IPS DF 4.7 (cell line): ENCODE measurements at regions not wholly inside any gene's neighbourhood (a gene's known extent, or its start where the extent isn't known, plus 50 kb on each side); places are given as distances from the start of the nearest gene placed in this dataset.
A peak's percentile ranks its signal among the peaks of the same experiment; 100 is the strongest.

ENCODE experiments used
- DNase-seq: peaks from one replicate; pipeline ENCODE4 v3.0.0-alpha.2; 2013; ENCODE audit warnings: low spot score; ENCODE audit errors: extremely low read depth

GRCh38 chr18:29271501-29271900, 1094.6 kb upstream of the CDH2 start:
- no peak for DNase-seq

- DNase-seq: no peak
These were observed 1082.9 kb upstream of the CDH2 start for GRCh38 chr18:29259838-29260237.

- no peak for DNase-seq
These were observed 1077.2 kb upstream of the CDH2 start for GRCh38 chr18:29254123-29254522.

- no peak for DNase-seq
These were observed 1074.8 kb upstream of the CDH2 start for GRCh38 chr18:29251681-29252080.

- DNase-seq: no peak
These were observed 1073.9 kb upstream of the CDH2 start for GRCh38 chr18:29250843-29251242.

- DNase-seq: no peak
These were observed 1073.3 kb upstream of the CDH2 start for GRCh38 chr18:29250259-29250658.

- DNase-seq: no peak
These were observed 1071.9 kb upstream of the CDH2 start for GRCh38 chr18:29248805-29249204.

GRCh38 chr18:29241199-29241598, 1064.3 kb upstream of the CDH2 start:
- no peak for DNase-seq

- DNase-seq: no peak
These were observed 1057.8 kb upstream of the CDH2 start for GRCh38 chr18:29234751-29235150.

- DNase-seq: no peak
These were observed 1049.3 kb upstream of the CDH2 start for GRCh38 chr18:29226213-29226612.

- DNase-seq: no peak
These were observed 1048.4 kb upstream of the CDH2 start for GRCh38 chr18:29225351-29225750.

GRCh38 chr18:29218091-29218490, 1041.2 kb upstream of the CDH2 start:
- DNase-seq: no peak

GRCh38 chr18:29217124-29217915, 1040.4 kb upstream of the CDH2 start:
- DNase-seq: no peak

- DNase-seq: no peak
These were observed 1021.9 kb upstream of the CDH2 start for GRCh38 chr18:29198834-29199233.

- no peak for DNase-seq
These were observed 1019.4 kb upstream of the CDH2 start for GRCh38 chr18:29196307-29196706.

- peak; percentile 9 for DNase-seq
These were observed 1014.3 kb upstream of the CDH2 start for GRCh38 chr18:29191263-29191662.

GRCh38 chr18:29188760-29189159, 1011.8 kb upstream of the CDH2 start:
- DNase-seq: no peak

- DNase-seq: no peak
These were observed 1008.9 kb upstream of the CDH2 start for GRCh38 chr18:29185801-29186200.

- DNase-seq: no peak
These were observed 1007.7 kb upstream of the CDH2 start for GRCh38 chr18:29184654-29185053.

GRCh38 chr18:29181151-29181901, 1004.4 kb upstream of the CDH2 start:
- no peak for DNase-seq

- no peak for DNase-seq
These were observed 999.8 kb upstream of the CDH2 start for GRCh38 chr18:29176681-29177080.

- DNase-seq: no peak
These were observed 998.0 kb upstream of the CDH2 start for GRCh38 chr18:29174891-29175290.

- no peak for DNase-seq
These were observed 995.8 kb upstream of the CDH2 start for GRCh38 chr18:29172756-29173067.
